Left lung (tissue), 4 donors: ENCODE measurements at regions not wholly inside any gene's neighbourhood (a gene's known extent, or its start where the extent isn't known, plus 50 kb on each side); places are given as distances from the start of the nearest gene placed in this dataset.

Experiments used
- ATAC-seq: fragments of 200-7000 bp; cut with Tn5 transposase; one replicate; pipeline ENCODE4 v1.9.1; 2020; ENCODE audit warnings: moderate library complexity
- DNase-seq, 4 donors: peaks; one replicate each; pipeline ENCODE4 v3.0.0-alpha.2; 2013 to 2020
- H3K27ac ChIP-seq, 2 donors: fragments of 200-600 bp; sonication (generic) in 1 of 2; one replicate each; pipeline versions ENCODE4 v1.5.0 to v1.8.0; 2020 to 2021
- H3K27me3 ChIP-seq, 2 donors: fragments of 200-600 bp; sonication (generic) in 1 of 2; one replicate each; pipeline versions ENCODE4 v1.5.0 to v1.8.0; 2020 to 2021
- H3K36me3 ChIP-seq, 2 donors: fragments of 200-600 bp; sonication (generic) in 1 of 2; one replicate each; pipeline versions ENCODE4 v1.5.0 to v1.8.0; 2020 to 2021
- H3K4me1 ChIP-seq, 2 donors: fragments of 200-600 bp; one replicate each; pipeline ENCODE4 v1.8.0; 2021
- H3K4me3 ChIP-seq, 2 donors: fragments of 200-600 bp; sonication (generic) in 1 of 2; one replicate each; pipeline versions ENCODE4 v1.5.0 to v1.8.0; 2020 to 2021; ENCODE audit warnings: mild to moderate bottlenecking in 1 of 2
- H3K9me3 ChIP-seq, 2 donors: fragments of 200-600 bp; sonication (generic) in 1 of 2; one replicate each; pipeline versions ENCODE4 v1.5.0 to v1.8.0; 2020 to 2021
- intact Hi-C, 2 donors: fragments of 100-400 bp; cut with DNase I; formaldehyde crosslinking; loops; one replicate each; pipeline versions ENCODE4 v1.11.2 to v1.14.2; 2022
- TF ChIP-seq, protein P1 (sequence below), 2 donors: fragments of 200-600 bp; sonication (generic) in 1 of 2; IDR thresholded peaks; one replicate each; pipeline versions ENCODE4 v1.5.0 to v1.8.0; 2021; ENCODE audit warnings: antibody characterized with exemption in 2 of 2
- donor health status: DM: no; HTN: yes; CAD: no.
- donor health status: DM: no; HTN: no; CAD: no.

DNA sequence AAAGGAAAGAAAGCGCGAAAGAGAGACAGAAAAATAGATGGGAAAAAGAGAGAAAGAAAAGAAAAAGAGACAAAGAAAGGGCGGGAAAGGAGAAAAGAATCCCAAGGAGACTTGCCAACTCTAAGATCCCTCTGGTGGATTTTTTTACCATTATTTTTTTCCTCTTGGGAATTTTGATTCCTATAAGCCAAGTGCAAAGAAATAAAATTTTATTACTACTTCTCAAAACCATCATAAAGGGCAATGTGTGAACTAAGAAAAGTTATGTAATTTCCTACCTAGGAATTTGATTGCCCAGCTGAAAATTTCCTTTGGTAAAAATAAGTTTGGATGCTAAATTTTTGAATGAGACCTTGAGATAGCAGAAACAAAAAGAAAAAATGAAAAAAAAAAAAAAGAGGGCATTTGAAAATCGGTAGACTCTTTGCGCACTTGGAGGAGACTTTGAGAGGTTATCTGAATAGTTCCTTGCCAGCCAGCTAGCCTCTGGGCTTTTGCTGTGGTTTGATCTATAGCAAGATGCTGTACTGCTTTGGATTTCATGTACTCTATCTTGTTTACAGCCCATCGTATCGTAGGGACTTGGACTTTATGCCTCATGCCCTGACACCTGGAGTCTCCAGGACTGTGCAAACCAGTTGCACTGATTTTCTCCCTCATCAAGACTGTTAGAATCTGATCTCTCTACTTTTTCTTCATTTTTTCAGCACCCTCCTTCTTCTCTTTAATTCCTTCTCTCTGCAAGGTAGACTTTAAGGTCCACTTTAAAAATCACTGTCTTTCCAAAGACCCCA is 535.4 kb upstream of the MKI67 start:
- ATAC-seq (no peak), DNase-seq (no peak)
- intact Hi-C loops = no loop called here
- Histone ChIP-seq H3K27ac (no peak overlapping the region), H3K9me3 (no peaks in the 10 kb centered on the region), H3K27me3 (no peaks in the 10 kb centered on the region), H3K36me3 (no peaks in the 10 kb centered on the region), H3K4me1 (no peaks in the 10 kb centered on the region), H3K4me3 (no peak overlapping the region)
- TF ChIP-seq, protein P1, sequence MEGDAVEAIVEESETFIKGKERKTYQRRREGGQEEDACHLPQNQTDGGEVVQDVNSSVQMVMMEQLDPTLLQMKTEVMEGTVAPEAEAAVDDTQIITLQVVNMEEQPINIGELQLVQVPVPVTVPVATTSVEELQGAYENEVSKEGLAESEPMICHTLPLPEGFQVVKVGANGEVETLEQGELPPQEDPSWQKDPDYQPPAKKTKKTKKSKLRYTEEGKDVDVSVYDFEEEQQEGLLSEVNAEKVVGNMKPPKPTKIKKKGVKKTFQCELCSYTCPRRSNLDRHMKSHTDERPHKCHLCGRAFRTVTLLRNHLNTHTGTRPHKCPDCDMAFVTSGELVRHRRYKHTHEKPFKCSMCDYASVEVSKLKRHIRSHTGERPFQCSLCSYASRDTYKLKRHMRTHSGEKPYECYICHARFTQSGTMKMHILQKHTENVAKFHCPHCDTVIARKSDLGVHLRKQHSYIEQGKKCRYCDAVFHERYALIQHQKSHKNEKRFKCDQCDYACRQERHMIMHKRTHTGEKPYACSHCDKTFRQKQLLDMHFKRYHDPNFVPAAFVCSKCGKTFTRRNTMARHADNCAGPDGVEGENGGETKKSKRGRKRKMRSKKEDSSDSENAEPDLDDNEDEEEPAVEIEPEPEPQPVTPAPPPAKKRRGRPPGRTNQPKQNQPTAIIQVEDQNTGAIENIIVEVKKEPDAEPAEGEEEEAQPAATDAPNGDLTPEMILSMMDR (IDR thresholded peaks at IDR 0.05) = no peak

DNA sequence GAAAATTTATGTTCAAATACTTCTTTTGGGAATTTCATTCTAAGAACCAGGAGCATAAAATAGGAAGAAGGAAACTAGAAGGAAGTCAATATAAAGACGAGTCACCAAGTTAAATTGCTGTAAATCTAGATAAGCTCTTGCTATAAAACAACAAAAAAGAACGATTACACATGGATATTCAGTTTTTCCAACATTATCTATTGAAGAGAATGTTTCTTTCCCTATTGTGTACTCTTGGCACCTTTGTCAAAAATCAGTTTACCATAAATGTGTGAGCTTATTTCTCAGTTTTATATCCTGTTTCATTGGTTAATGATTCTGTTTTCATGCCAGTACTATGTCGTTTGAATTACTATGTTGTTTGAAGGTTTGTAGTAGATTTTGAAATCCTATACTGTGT is 536.3 kb upstream of the MKI67 start:
- Histone ChIP-seq H3K4me1 (no peaks in the 10 kb centered on the region), H3K27ac (no peak overlapping the region), H3K9me3 (no peaks in the 10 kb centered on the region), H3K27me3 (no peaks in the 10 kb centered on the region), H3K36me3 (no peaks in the 10 kb centered on the region), H3K4me3 (no peak overlapping the region)
- TF ChIP-seq, protein P1 (IDR thresholded peaks at IDR 0.05) = no peak
- DNase-seq (no peak), ATAC-seq (no peak)
- intact Hi-C loops = no loop called here

DNA sequence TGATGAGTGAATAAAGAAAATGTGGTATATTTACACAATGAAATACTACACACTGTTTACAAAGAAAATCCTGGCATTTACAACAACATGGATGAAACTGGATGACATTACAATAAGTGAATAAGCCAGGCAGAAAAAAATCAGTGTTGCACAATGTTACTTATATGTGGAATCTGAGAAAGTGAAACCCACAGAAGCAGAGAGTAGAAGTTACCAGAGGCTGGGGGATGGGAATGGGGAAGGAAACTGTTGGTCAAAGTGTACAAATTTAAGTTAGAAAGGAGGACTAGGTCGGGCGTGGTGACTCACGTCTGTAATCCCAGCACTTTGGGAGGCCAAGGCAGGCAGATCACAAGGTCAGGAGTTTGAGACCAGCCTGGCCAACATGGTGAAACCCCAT is 538.5 kb upstream of the MKI67 start:
- Histone ChIP-seq H3K4me3 (no peak overlapping the region), H3K4me1 (no peaks in the 10 kb centered on the region), H3K27me3 (no peaks in the 10 kb centered on the region), H3K27ac (no peak overlapping the region), H3K9me3 (no peaks in the 10 kb centered on the region), H3K36me3 (no peaks in the 10 kb centered on the region)
- no peak for ATAC-seq
- DNase-seq = no peak
- TF ChIP-seq, protein P1 (IDR thresholded peaks at IDR 0.05) = no peak
- intact Hi-C loops = no loop called here

DNA sequence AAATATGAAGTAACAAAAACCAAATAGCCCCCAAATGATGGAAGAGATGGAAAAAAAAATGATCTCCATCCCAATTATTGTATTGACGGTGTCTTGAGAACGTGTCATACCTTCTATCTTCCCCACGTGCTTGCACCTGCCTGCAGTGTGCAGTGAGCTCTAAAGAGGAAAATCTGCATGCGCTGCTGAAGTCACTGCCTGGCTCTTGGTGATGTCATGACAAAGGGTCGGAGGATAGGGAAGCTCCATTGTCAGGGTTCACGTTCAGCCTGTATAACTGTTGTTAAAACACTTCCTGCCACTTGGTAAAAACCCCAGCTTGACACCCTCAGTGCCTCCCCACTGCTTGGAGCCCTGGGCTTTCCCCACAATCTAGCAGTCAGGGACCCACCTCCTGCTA is 549.2 kb upstream of the MKI67 start:
- no peak for ATAC-seq
- Histone ChIP-seq H3K27me3 (peaks cover 0 to 17% of the 10 kb centered on the region in 2 donors), H3K27ac (no peak overlapping the region), H3K9me3 (no peaks in the 10 kb centered on the region), H3K4me3 (no peak overlapping the region), H3K4me1 (no peaks in the 10 kb centered on the region), H3K36me3 (no peaks in the 10 kb centered on the region)
- intact Hi-C loops = no loop called here
- TF ChIP-seq, protein P1 (IDR thresholded peaks at IDR 0.05) = no peak
- no peak for DNase-seq

DNA sequence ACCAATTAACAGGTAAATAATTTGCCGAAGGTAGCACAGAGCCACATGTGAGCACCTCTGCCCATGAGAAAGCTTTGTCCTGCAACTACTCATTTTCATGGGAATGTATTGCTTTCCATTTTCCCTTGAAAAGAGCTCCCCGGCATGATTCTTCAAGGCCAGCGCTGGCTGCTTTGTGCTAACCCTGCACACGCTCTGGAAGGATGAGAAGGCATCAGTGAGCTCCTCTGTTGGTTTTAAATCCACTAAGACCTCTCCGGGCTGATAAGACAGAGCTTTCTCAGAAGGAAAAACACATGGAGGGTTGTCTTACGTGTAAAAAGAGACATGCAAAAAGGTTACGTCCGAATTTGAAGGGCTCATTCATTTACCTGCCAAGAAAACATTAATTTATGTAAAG is 553.9 kb upstream of the MKI67 start:
- DNase-seq = no peak

More for the DNA sequence above, 553.9 kb upstream of the MKI67 start:
- no peaks in the 10 kb centered on the region for H3K9me3 ChIP-seq
- no peaks in the 10 kb centered on the region for H3K36me3 ChIP-seq
- H3K27ac ChIP-seq = no peak overlapping the region
- intact Hi-C loops = no loop called here
- no peaks in the 10 kb centered on the region for H3K4me1 ChIP-seq
- H3K27me3 ChIP-seq = peaks cover 0 to 22% of the 10 kb centered on the region in 2 donors
- H3K4me3 ChIP-seq = no peak overlapping the region
- TF ChIP-seq, protein P1 (IDR thresholded peaks at IDR 0.05) = no peak
- no peak for ATAC-seq
